H1 (cell line): ENCODE measurements at regions not wholly inside any gene's neighbourhood (a gene's known extent, or its start where the extent isn't known, plus 50 kb on each side); places are given as distances from the start of the nearest gene placed in this dataset.

Source experiments
- CTCF ChIA-PET: fragments of 300-600 bp; sonication (Branson Sonifier 250); formaldehyde crosslinking; loops from one replicate; lab custom pipeline; 2021; ENCODE audit not compliant: partially characterized antibody; lab: Charles Lee
- POLR2A ChIA-PET: fragments of 300-600 bp; sonication (Branson Sonifier 250); formaldehyde crosslinking; loops from one replicate; lab custom pipeline; 2021; ENCODE audit warnings: inconsistent platforms; ENCODE audit not compliant: partially characterized antibody; lab: Charles Lee
- DNase-seq, 2 experiments: peaks; one replicate each; pipeline versions ENCODE4 v3.0.0 to v3.0.0-alpha.2; 2010 to 2022; ENCODE audit warnings: low spot score in 2 of 2, low read depth in 1 of 2, mixed read lengths in 1 of 2
- FAIRE-seq: peaks from 2 replicates; lab custom pipeline; 2011; peaks lifted over from hg19 to GRCh38; lab: Jason Lieb, UNC
- H2AFZ ChIP-seq: 2 replicates; pipeline ENCODE4 v1.8.1; 2012; ENCODE audit warnings: low read length, inconsistent platforms
- H2AK5ac ChIP-seq: 2 replicates; pipeline ENCODE4 v1.6.1; 2013; ENCODE audit warnings: low read depth, low read length
- H2BK120ac ChIP-seq: replicated peaks from 2 replicates; pipeline ENCODE3; 2013; ENCODE audit warnings: low read depth, low read length, inconsistent platforms
- H2BK12ac ChIP-seq: 2 replicates; pipeline ENCODE4 v1.6.1; 2013; ENCODE audit warnings: low read depth, low read length
- H2BK15ac ChIP-seq: 2 replicates; pipeline ENCODE4 v1.6.1; 2013; ENCODE audit warnings: low read length
- H2BK20ac ChIP-seq: 2 replicates; pipeline ENCODE4 v1.6.1; 2013; ENCODE audit warnings: low read length
- H2BK5ac ChIP-seq: 2 replicates; pipeline ENCODE4 v1.6.1; 2013; ENCODE audit warnings: low read depth, low read length
- H3K14ac ChIP-seq: 2 replicates; pipeline ENCODE4 v1.6.1; 2013; ENCODE audit warnings: inconsistent platforms; ENCODE audit not compliant: insufficient read length
- H3K18ac ChIP-seq: 2 replicates; pipeline ENCODE4 v1.6.1; 2013; ENCODE audit warnings: low read length; ENCODE audit errors: extremely low read depth
- H3K23ac ChIP-seq: 2 replicates; pipeline ENCODE4 v1.6.1; 2013; ENCODE audit warnings: inconsistent platforms; ENCODE audit not compliant: insufficient read length
- H3K23me2 ChIP-seq: 2 replicates; pipeline ENCODE4 v1.6.1; 2013; ENCODE audit warnings: low read depth, low read length
- H3K27ac ChIP-seq: 2 replicates; pipeline ENCODE4 v1.6.1; 2011; ENCODE audit warnings: low read depth, low read length, inconsistent platforms
- H3K27me3 ChIP-seq, 4 experiments: replicated peaks in 1 of 4; 1 replicate in 1 of 4; 2 replicates in 3 of 4; pipeline versions ENCODE4 v1.6.1 to v1.8.1; 2011 to 2013; ENCODE audit warnings: low read length in 3 of 4, mild to moderate bottlenecking in 3 of 4, inconsistent platforms in 2 of 4, mixed read lengths in 2 of 4, moderate library complexity in 1 of 4; ENCODE audit not compliant: control insufficient read depth in 3 of 4, insufficient read depth in 3 of 4; ENCODE audit errors: extremely low read depth in 1 of 4
- H3K36me3 ChIP-seq, 4 experiments: 2 replicates each; pipeline versions ENCODE4 v1.6.1 to v1.8.1; 2011 to 2013; ENCODE audit warnings: mild to moderate bottlenecking in 4 of 4, low read length in 3 of 4, moderate library complexity in 2 of 4, control low read depth in 1 of 4, inconsistent platforms in 1 of 4; ENCODE audit not compliant: insufficient read depth in 4 of 4, control insufficient read depth in 2 of 4
- H3K4ac ChIP-seq: replicated peaks from 2 replicates; pipeline ENCODE3; 2013; ENCODE audit warnings: low read length, low read depth, mixed read lengths, inconsistent platforms; ENCODE audit not compliant: insufficient read length
- H3K4me1 ChIP-seq, 4 experiments: replicated peaks in 1 of 4; 1 replicate in 1 of 4; 2 replicates in 3 of 4; pipeline versions ENCODE4 v1.6.1 to v1.8.1; 2011 to 2013; ENCODE audit warnings: low read length in 3 of 4, inconsistent platforms in 2 of 4, mixed read lengths in 1 of 4; ENCODE audit not compliant: insufficient read depth in 4 of 4, control insufficient read depth in 3 of 4
- H3K4me2 ChIP-seq, 2 experiments: 2 replicates each; pipeline versions ENCODE4 v1.6.1 to v1.8.1; 2011 to 2013; ENCODE audit warnings: low read depth in 2 of 2, low read length in 2 of 2, control low read depth in 1 of 2, inconsistent platforms in 1 of 2, mild to moderate bottlenecking in 1 of 2; ENCODE audit not compliant: insufficient read depth in 1 of 2
- H3K4me3 ChIP-seq, 4 experiments: fragments of 200-600, 300-600 bp in 1 of 4; sonication (generic), shearing (Covaris generic), sonication (Bioruptor Twin) in 1 of 4; 2 replicates each; pipeline versions ENCODE4 v1.5.1 to v1.8.1; 2011 to 2016; ENCODE audit warnings: low read length in 4 of 4, low read depth in 3 of 4, control low read depth in 2 of 4, inconsistent platforms in 2 of 4, mild to moderate bottlenecking in 2 of 4, mixed read lengths in 1 of 4, moderate library complexity in 1 of 4; ENCODE audit not compliant: insufficient read depth in 2 of 4; ENCODE audit errors: extremely low read depth in 1 of 4
- H3K56ac ChIP-seq: replicated peaks from 2 replicates; pipeline ENCODE3; 2013; ENCODE audit warnings: low read depth, mild to moderate bottlenecking, mixed read lengths, low read length, inconsistent platforms; ENCODE audit not compliant: insufficient read length
- H3K79me1 ChIP-seq: 2 replicates; pipeline ENCODE4 v1.6.1; 2013; ENCODE audit warnings: low read depth, low read length, control low read depth
- H3K79me2 ChIP-seq, 2 experiments: 2 replicates each; pipeline versions ENCODE4 v1.6.1 to v1.8.1; 2012 to 2013; ENCODE audit warnings: low read length in 2 of 2, mild to moderate bottlenecking in 2 of 2, inconsistent platforms in 1 of 2; ENCODE audit not compliant: insufficient read depth in 2 of 2, control insufficient read depth in 1 of 2
- H3K9ac ChIP-seq, 4 experiments: replicated peaks in 1 of 4; 1 replicate in 1 of 4; 2 replicates in 3 of 4; pipeline versions ENCODE4 v1.6.1 to v1.8.1; 2011 to 2013; ENCODE audit warnings: low read depth in 3 of 4, low read length in 3 of 4, control low read depth in 2 of 4, mild to moderate bottlenecking in 2 of 4, moderate library complexity in 2 of 4, inconsistent platforms in 1 of 4; ENCODE audit errors: extremely low read depth in 1 of 4
- H3K9me3 ChIP-seq, 2 experiments: 2 replicates each; pipeline versions ENCODE4 v1.6.1 to v1.8.1; 2012 to 2013; ENCODE audit warnings: mild to moderate bottlenecking in 2 of 2, moderate library complexity in 2 of 2, control low read depth in 1 of 2, inconsistent platforms in 1 of 2, low read depth in 1 of 2, low read length in 1 of 2, mixed read lengths in 1 of 2; ENCODE audit not compliant: insufficient read depth in 2 of 2
- H4K20me1 ChIP-seq, 2 experiments: replicated peaks in 1 of 2; 2 replicates each; pipeline versions ENCODE3 to v1.8.1; 2011 to 2013; ENCODE audit warnings: inconsistent platforms in 2 of 2, low read length in 2 of 2, mild to moderate bottlenecking in 1 of 2; ENCODE audit not compliant: insufficient read depth in 2 of 2, control insufficient read depth in 1 of 2
- H4K5ac ChIP-seq: 2 replicates; pipeline ENCODE4 v1.6.1; 2013; ENCODE audit warnings: low read length, low read depth, mixed read lengths, inconsistent platforms; ENCODE audit not compliant: insufficient read length
- H4K8ac ChIP-seq: 2 replicates; pipeline ENCODE4 v1.8.0; 2013; ENCODE audit warnings: mild to moderate bottlenecking, moderate library complexity, low read length, inconsistent platforms; ENCODE audit not compliant: insufficient read depth; ENCODE audit errors: extremely low read depth
- H4K91ac ChIP-seq: replicated peaks from 2 replicates; pipeline ENCODE3; 2013; ENCODE audit warnings: low read length, mixed read lengths, inconsistent platforms; ENCODE audit not compliant: insufficient read length
- BACH1 ChIP-seq: IDR thresholded peaks from 2 replicates; pipeline ENCODE4 v1.6.1; 2012; ENCODE audit warnings: low read length, improper control_type of control experiment
- CBX5 ChIP-seq: fragments of 300-800, 300-1000 bp; sonication (generic); IDR thresholded peaks from 2 replicates; pipeline ENCODE4 v1.7.1; 2016; ENCODE audit warnings: antibody characterized with exemption, low read length, low read depth
- CBX8 ChIP-seq: fragments of 300-800, 300-1000 bp; sonication (generic); IDR thresholded peaks from 2 replicates; pipeline ENCODE4 v1.7.1; 2016; ENCODE audit warnings: low read depth, low read length, borderline replicate concordance
- CREB1 ChIP-seq: IDR thresholded peaks from 2 replicates; pipeline ENCODE4 v1.6.1; 2012; ENCODE audit warnings: inconsistent platforms
- GTF2F1 ChIP-seq: IDR thresholded peaks from 2 replicates; pipeline ENCODE4 v1.6.1; 2012; ENCODE audit warnings: low read depth, low read length, improper control_type of control experiment, borderline replicate concordance
- KDM5A ChIP-seq: fragments of 200-600 bp; IDR thresholded peaks from 2 replicates; pipeline ENCODE4 v1.7.1; 2012; ENCODE audit warnings: mild to moderate bottlenecking, low read length, inconsistent platforms, mixed read lengths
- POLR2AphosphoS5 ChIP-seq: IDR thresholded peaks from 2 replicates; pipeline ENCODE4 v1.6.1; 2011; ENCODE audit warnings: low read depth, low read length
- TAF7 ChIP-seq: optimal IDR thresholded peaks from 2 replicates; pipeline ENCODE3; 2011; ENCODE audit warnings: low read depth, mild to moderate bottlenecking, inconsistent platforms, low read length, moderate library complexity, borderline replicate concordance
- TBP ChIP-seq: IDR thresholded peaks from 2 replicates; pipeline ENCODE4 v1.6.1; 2011; ENCODE audit warnings: low read depth, low read length, improper control_type of control experiment

GRCh38 chr12:11561411-11561810, 88.1 kb upstream of the ETV6 start:
- no peak for TF ChIP-seq BACH1
- TF ChIP-seq CBX5 = no peak
- TF ChIP-seq GTF2F1 = no peak
- no peak for TF ChIP-seq POLR2AphosphoS5
- no peak for TF ChIP-seq CBX8
- no peak for TF ChIP-seq TAF7
- no peak for TF ChIP-seq KDM5A
- no peak for TF ChIP-seq CREB1
- no peak for TF ChIP-seq TBP
- Histone ChIP-seq H3K36me3 (no peaks in the 10 kb centered on the region), H3K18ac (no peak overlapping the region), H3K4ac (no peak overlapping the region), H3K56ac (no peak overlapping the region), H3K4me2 (no peak overlapping the region), H3K4me1 (no peaks in the 10 kb centered on the region), H3K9me3 (no peaks in the 10 kb centered on the region), H4K20me1 (no peaks in the 10 kb centered on the region), H3K79me1 (no peaks in the 10 kb centered on the region), H4K91ac (no peak overlapping the region), H4K8ac (no peak overlapping the region), H2AFZ (no peak overlapping the region), H2BK12ac (no peak overlapping the region), H2BK20ac (no peak overlapping the region), H3K4me3 (no peak overlapping the region), H3K14ac (no peak overlapping the region), H2BK120ac (no peak overlapping the region), H3K23me2 (no peaks in the 10 kb centered on the region), H3K9ac (no peak overlapping the region), H2BK15ac (no peak overlapping the region), H3K27me3 (no peaks in the 10 kb centered on the region), H2BK5ac (no peak overlapping the region), H3K23ac (no peak overlapping the region), H2AK5ac (no peak overlapping the region), H4K5ac (no peak overlapping the region), H3K79me2 (no peaks in the 10 kb centered on the region), H3K27ac (no peak overlapping the region)
- FAIRE-seq (no peak), DNase-seq (no peak)
- ChIA-PET CTCF (interaction anchor here (0.5 kb wide), 1 partner anchor 20 kb away, joined by 3 read pairs; no protein-coding TSS in a partner anchor), POLR2A (no interaction called here)
